GM11168 (cell line): ENCODE measurements at regions not wholly inside any gene's neighbourhood (a gene's known extent, or its start where the extent isn't known, plus 50 kb on each side); places are given as distances from the start of the nearest gene placed in this dataset.

ENCODE experiments used
- in situ Hi-C: fragments of 300-500 bp; cut with MboI; formaldehyde crosslinking; loops from one replicate; pipeline ENCODE4 v1.12.0; 2022; ENCODE audit warnings: low sequenced_read_pairs; ENCODE audit not compliant: unreplicated experiment

- in situ Hi-C loops = no loop called here
Observed at GRCh38 chr9:73095425-73095824, 56.2 kb upstream of the ANXA1 start.

- in situ Hi-C loops = no loop called here
Observed at GRCh38 chr9:73093740-73094379, 57.8 kb upstream of the ANXA1 start.

GRCh38 chr9:73093016-73093739 is 58.5 kb upstream of the ANXA1 start:
- in situ Hi-C loops = no loop called here

GRCh38 chr9:73091909-73092308 is 59.8 kb upstream of the ANXA1 start:
- in situ Hi-C loops = no loop called here

GRCh38 chr9:73090214-73090613 is 61.5 kb upstream of the ANXA1 start:
- in situ Hi-C loops = no loop called here

- in situ Hi-C loops = loop anchor here (10.0 kb wide), 1 partner anchor 225 kb away; no protein-coding TSS in a partner anchor
Observed at GRCh38 chr9:73089304-73089985, 62.2 kb upstream of the ANXA1 start.

GRCh38 chr9:73087876-73088275 is 63.8 kb upstream of the ANXA1 start:
- in situ Hi-C loops = loop anchor here (10.0 kb wide), 1 partner anchor 223 kb away; no protein-coding TSS in a partner anchor

- in situ Hi-C loops = loop anchor here (10.0 kb wide), 1 partner anchor 219 kb away; no protein-coding TSS in a partner anchor
Observed at GRCh38 chr9:73083519-73083918, 68.1 kb upstream of the ANXA1 start.

GRCh38 chr9:73081979-73082657 is 69.5 kb upstream of the ANXA1 start:
- in situ Hi-C loops = loop anchor here (10.0 kb wide), 1 partner anchor 217 kb away; no protein-coding TSS in a partner anchor

GRCh38 chr9:73080110-73080694 is 71.5 kb upstream of the ANXA1 start:
- in situ Hi-C loops = loop anchor here (10.0 kb wide), 1 partner anchor 215 kb away; no protein-coding TSS in a partner anchor

GRCh38 chr9:73079326-73079725 is 72.3 kb upstream of the ANXA1 start:
- in situ Hi-C loops = no loop called here

- in situ Hi-C loops = no loop called here
Observed at GRCh38 chr9:73077625-73078030, 74.0 kb upstream of the ANXA1 start.

- in situ Hi-C loops = no loop called here
Observed at GRCh38 chr9:73076970-73077369, 74.7 kb upstream of the ANXA1 start.

- in situ Hi-C loops = no loop called here
Observed at GRCh38 chr9:73074176-73074708, 77.4 kb upstream of the ANXA1 start.

- in situ Hi-C loops = no loop called here
Observed at GRCh38 chr9:73073337-73074175, 78.1 kb upstream of the ANXA1 start.

- in situ Hi-C loops = no loop called here
Observed at GRCh38 chr9:73067074-73067473, 84.6 kb upstream of the ANXA1 start.

GRCh38 chr9:73065439-73065838 is 86.2 kb upstream of the ANXA1 start:
- in situ Hi-C loops = no loop called here

GRCh38 chr9:73064315-73064714 is 87.3 kb upstream of the ANXA1 start:
- in situ Hi-C loops = no loop called here

- in situ Hi-C loops = no loop called here
Observed at GRCh38 chr9:73061146-73061545, 90.5 kb upstream of the ANXA1 start.
